ENCODE measurements at regions not wholly inside any gene's neighbourhood (a gene's known extent, or its start where the extent isn't known, plus 50 kb on each side); places are given as distances from the start of the nearest gene placed in this dataset.

DNA sequence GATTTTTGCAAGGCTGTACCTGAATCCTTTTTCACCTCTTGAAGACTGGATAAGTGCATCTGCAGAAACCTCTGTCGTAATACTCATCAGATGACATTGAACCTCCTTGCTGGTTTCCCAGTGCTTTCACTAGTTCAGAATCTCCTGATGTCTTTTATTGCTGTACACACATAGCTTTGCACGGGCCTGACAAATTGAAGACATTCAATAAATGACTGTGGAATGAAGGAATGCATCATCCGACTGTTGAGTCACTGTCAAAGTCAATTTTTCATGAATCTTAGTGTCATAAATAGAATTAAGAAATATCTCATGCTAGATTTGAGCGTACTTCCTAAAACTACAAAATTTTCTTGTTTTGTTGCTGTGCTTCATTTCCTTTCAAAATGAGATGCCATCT is 598.2 kb upstream of the MAP3K7 start:
- H3K4me3 ChIP-seq (ENCODE audit: insufficient read length, low read depth) = no peak overlapping the region
- no peaks in the 10 kb centered on the region for H3K36me3 ChIP-seq (ENCODE audit: insufficient read depth, insufficient read length, low read length)
- no peaks in the 10 kb centered on the region for H3K9me3 ChIP-seq (ENCODE audit: insufficient read depth, low read length)
- TF ChIP-seq YY1 (IDR thresholded peaks at IDR 0.05; ENCODE audit: insufficient read depth, insufficient read length) = no peak
- TF ChIP-seq ZNF274 (IDR thresholded peaks at IDR 0.05; ENCODE audit: low read depth, low read length) = no peak
- TF ChIP-seq SUZ12 (IDR thresholded peaks at IDR 0.05; ENCODE audit: extremely low read depth, insufficient read depth, insufficient read length) = no peak
- H3K9ac ChIP-seq (ENCODE audit: insufficient read length, low read depth) = no peak overlapping the region
- no peaks in the 10 kb centered on the region for H3K4me1 ChIP-seq (ENCODE audit: insufficient read depth, insufficient read length)
- H3K27me3 ChIP-seq (ENCODE audit: insufficient read depth, insufficient read length) = no peaks in the 10 kb centered on the region
- DNase-seq (ENCODE audit: low read depth, low spot score) = no peak

DNA sequence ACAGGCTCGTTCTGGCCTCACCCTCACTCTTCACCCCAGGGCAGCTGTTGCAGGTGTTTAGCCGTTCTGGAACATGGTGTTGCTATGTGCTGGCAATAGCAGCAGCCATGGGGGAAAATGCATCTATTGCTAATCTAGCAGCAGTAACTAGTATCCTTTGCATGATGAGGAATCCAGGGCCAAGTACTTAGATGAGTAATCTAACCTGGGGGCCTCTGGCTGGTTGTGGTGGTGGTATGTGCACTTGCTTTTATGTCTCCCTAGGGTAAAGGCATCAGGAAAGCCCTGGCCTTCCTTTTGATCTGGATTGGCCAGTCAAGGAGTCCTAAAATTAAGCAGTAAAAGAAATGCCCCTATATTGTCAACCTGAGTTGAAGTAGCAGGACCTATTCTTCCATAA is 594.5 kb upstream of the MAP3K7 start:
- no peak for TF ChIP-seq ZNF274 (IDR thresholded peaks at IDR 0.05; ENCODE audit: low read depth, low read length)
- TF ChIP-seq SUZ12 (IDR thresholded peaks at IDR 0.05; ENCODE audit: extremely low read depth, insufficient read depth, insufficient read length) = no peak
- TF ChIP-seq YY1 (IDR thresholded peaks at IDR 0.05; ENCODE audit: insufficient read depth, insufficient read length) = no peak
- Histone ChIP-seq H3K4me3 (ENCODE audit: insufficient read length, low read depth) (no peak overlapping the region), H3K9ac (ENCODE audit: insufficient read length, low read depth) (no peak overlapping the region), H3K27me3 (ENCODE audit: insufficient read depth, insufficient read length) (no peaks in the 10 kb centered on the region), H3K4me1 (ENCODE audit: insufficient read depth, insufficient read length) (no peaks in the 10 kb centered on the region), H3K9me3 (ENCODE audit: insufficient read depth, low read length) (no peaks in the 10 kb centered on the region), H3K36me3 (ENCODE audit: insufficient read depth, insufficient read length, low read length) (no peaks in the 10 kb centered on the region)
- DNase-seq (ENCODE audit: low read depth, low spot score) = no peak

DNA sequence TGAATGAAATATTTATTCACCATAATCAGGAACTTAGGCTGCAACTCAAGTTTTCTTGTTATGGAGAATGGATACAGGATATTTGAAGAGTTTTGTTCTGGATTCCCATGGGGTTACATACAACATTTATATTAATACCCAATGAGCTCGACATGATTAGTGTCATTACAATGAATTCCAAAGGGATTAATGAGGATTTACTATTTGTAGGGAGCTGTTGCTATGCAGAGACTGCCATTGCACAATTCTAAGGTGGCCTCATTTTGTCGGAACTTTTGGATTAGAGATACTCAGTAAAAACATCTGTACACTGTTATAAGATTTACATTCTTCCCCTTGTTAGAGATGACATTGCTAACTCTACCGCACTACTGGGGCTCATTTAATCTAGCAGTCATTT is 586.8 kb upstream of the MAP3K7 start:
- DNase-seq (ENCODE audit: low read depth, low spot score) = no peak
- H3K4me3 ChIP-seq (ENCODE audit: insufficient read length, low read depth) = no peak overlapping the region
- no peaks in the 10 kb centered on the region for H3K27me3 ChIP-seq (ENCODE audit: insufficient read depth, insufficient read length)
- H3K9me3 ChIP-seq (ENCODE audit: insufficient read depth, low read length) = no peaks in the 10 kb centered on the region
- H3K4me1 ChIP-seq (ENCODE audit: insufficient read depth, insufficient read length) = no peaks in the 10 kb centered on the region
- no peaks in the 10 kb centered on the region for H3K36me3 ChIP-seq (ENCODE audit: insufficient read depth, insufficient read length, low read length)
- TF ChIP-seq SUZ12 (IDR thresholded peaks at IDR 0.05; ENCODE audit: extremely low read depth, insufficient read depth, insufficient read length) (no peak), ZNF274 (IDR thresholded peaks at IDR 0.05; ENCODE audit: low read depth, low read length) (no peak), YY1 (IDR thresholded peaks at IDR 0.05; ENCODE audit: insufficient read depth, insufficient read length) (no peak)
- H3K9ac ChIP-seq (ENCODE audit: insufficient read length, low read depth) = no peak overlapping the region

- no peak for TF ChIP-seq SUZ12 (IDR thresholded peaks at IDR 0.05; ENCODE audit: extremely low read depth, insufficient read depth, insufficient read length)
- TF ChIP-seq YY1 (IDR thresholded peaks at IDR 0.05; ENCODE audit: insufficient read depth, insufficient read length) = no peak
- no peak for TF ChIP-seq ZNF274 (IDR thresholded peaks at IDR 0.05; ENCODE audit: low read depth, low read length)
Observed at GRCh38 chr6:91173186-91173585, 586.3 kb upstream of the MAP3K7 start.

GRCh38 chr6:91171754-91172462 is 585.0 kb upstream of the MAP3K7 start:
- Histone ChIP-seq H3K4me1 (ENCODE audit: insufficient read depth, insufficient read length) (no peaks in the 10 kb centered on the region), H3K36me3 (ENCODE audit: insufficient read depth, insufficient read length, low read length) (no peaks in the 10 kb centered on the region), H3K4me3 (ENCODE audit: insufficient read length, low read depth) (no peak overlapping the region), H3K9ac (ENCODE audit: insufficient read length, low read depth) (no peak overlapping the region), H3K27me3 (ENCODE audit: insufficient read depth, insufficient read length) (no peaks in the 10 kb centered on the region), H3K9me3 (ENCODE audit: insufficient read depth, low read length) (no peaks in the 10 kb centered on the region)
- TF ChIP-seq SUZ12 (IDR thresholded peaks at IDR 0.05; ENCODE audit: extremely low read depth, insufficient read depth, insufficient read length) = no peak
- TF ChIP-seq YY1 (IDR thresholded peaks at IDR 0.05; ENCODE audit: insufficient read depth, insufficient read length) = no peak
- no peak for TF ChIP-seq ZNF274 (IDR thresholded peaks at IDR 0.05; ENCODE audit: low read depth, low read length)
- no peak for DNase-seq (ENCODE audit: low read depth, low spot score)

More at GRCh38 chr6:91173186-91173585, 586.3 kb upstream of the MAP3K7 start:
- Histone ChIP-seq H3K4me3 (ENCODE audit: insufficient read length, low read depth) (no peak overlapping the region), H3K4me1 (ENCODE audit: insufficient read depth, insufficient read length) (no peaks in the 10 kb centered on the region), H3K9ac (ENCODE audit: insufficient read length, low read depth) (no peak overlapping the region), H3K9me3 (ENCODE audit: insufficient read depth, low read length) (no peaks in the 10 kb centered on the region), H3K27me3 (ENCODE audit: insufficient read depth, insufficient read length) (no peaks in the 10 kb centered on the region), H3K36me3 (ENCODE audit: insufficient read depth, insufficient read length, low read length) (no peaks in the 10 kb centered on the region)
- no peak for DNase-seq (ENCODE audit: low read depth, low spot score)

DNA sequence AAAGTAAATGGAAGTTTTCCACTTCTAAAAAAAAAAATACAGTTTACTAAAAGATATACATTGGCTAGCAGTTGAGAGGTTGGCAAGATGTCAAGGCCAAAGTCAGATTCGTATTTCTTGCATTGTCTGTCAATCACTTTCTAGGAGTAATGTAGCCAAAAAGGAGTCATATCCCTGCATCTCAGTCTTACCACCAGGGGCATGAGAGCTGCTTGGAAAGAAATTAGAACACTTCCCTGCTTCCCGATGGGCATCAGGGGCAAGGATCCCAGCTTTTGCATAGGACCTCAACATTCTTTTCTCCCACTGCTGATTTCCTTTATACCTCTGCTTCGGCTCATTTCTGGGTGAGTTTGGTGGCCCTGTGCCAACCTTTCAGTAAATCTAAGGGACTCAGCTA is 581.0 kb upstream of the MAP3K7 start:
- no peak overlapping the region for H3K9ac ChIP-seq (ENCODE audit: insufficient read length, low read depth)
- H3K27me3 ChIP-seq (ENCODE audit: insufficient read depth, insufficient read length) = no peaks in the 10 kb centered on the region
- H3K4me1 ChIP-seq (ENCODE audit: insufficient read depth, insufficient read length) = no peaks in the 10 kb centered on the region
- H3K36me3 ChIP-seq (ENCODE audit: insufficient read depth, insufficient read length, low read length) = no peaks in the 10 kb centered on the region
- H3K9me3 ChIP-seq (ENCODE audit: insufficient read depth, low read length) = no peaks in the 10 kb centered on the region
- no peak for DNase-seq (ENCODE audit: low read depth, low spot score)
- H3K4me3 ChIP-seq (ENCODE audit: insufficient read length, low read depth) = no peak overlapping the region
- TF ChIP-seq ZNF274 (IDR thresholded peaks at IDR 0.05; ENCODE audit: low read depth, low read length) (no peak), YY1 (IDR thresholded peaks at IDR 0.05; ENCODE audit: insufficient read depth, insufficient read length) (no peak), SUZ12 (IDR thresholded peaks at IDR 0.05; ENCODE audit: extremely low read depth, insufficient read depth, insufficient read length) (no peak)

GRCh38 chr6:91166271-91167046 is 579.6 kb upstream of the MAP3K7 start:
- DNase-seq (ENCODE audit: low read depth, low spot score) = no peak
- H3K27me3 ChIP-seq (ENCODE audit: insufficient read depth, insufficient read length) = no peaks in the 10 kb centered on the region
- no peak for TF ChIP-seq SUZ12 (IDR thresholded peaks at IDR 0.05; ENCODE audit: extremely low read depth, insufficient read depth, insufficient read length)
- TF ChIP-seq YY1 (IDR thresholded peaks at IDR 0.05; ENCODE audit: insufficient read depth, insufficient read length) = no peak
- no peak for TF ChIP-seq ZNF274 (IDR thresholded peaks at IDR 0.05; ENCODE audit: low read depth, low read length)
- no peak overlapping the region for H3K9ac ChIP-seq (ENCODE audit: insufficient read length, low read depth)
- H3K4me3 ChIP-seq (ENCODE audit: insufficient read length, low read depth) = no peak overlapping the region
- no peaks in the 10 kb centered on the region for H3K4me1 ChIP-seq (ENCODE audit: insufficient read depth, insufficient read length)
- no peaks in the 10 kb centered on the region for H3K36me3 ChIP-seq (ENCODE audit: insufficient read depth, insufficient read length, low read length)
- no peaks in the 10 kb centered on the region for H3K9me3 ChIP-seq (ENCODE audit: insufficient read depth, low read length)
